GM23338 (cell line): ENCODE measurements at regions not wholly inside any gene's neighbourhood (a gene's known extent, or its start where the extent isn't known, plus 50 kb on each side); places are given as distances from the start of the nearest gene placed in this dataset.

Source experiments
- ATAC-seq: fragments of 200-7000 bp; cut with Tn5 transposase; 3 replicates; pipeline ENCODE4 v1.9.1; 2020
- DNase-seq: peaks from one replicate; pipeline ENCODE4 v3.0.0-alpha.2; 2015; ENCODE audit warnings: low spot score
- H2AFZ ChIP-seq: fragments of 200-600 bp; sonication (generic); 2 replicates; pipeline ENCODE4 v1.8.0; 2016; ENCODE audit warnings: antibody characterized with exemption, mild to moderate bottlenecking, moderate library complexity
- H3F3A ChIP-seq: fragments of 200-600 bp; sonication (generic); replicated peaks from 2 replicates; pipeline ENCODE4 v1.8.0; 2017; ENCODE audit warnings: antibody characterized with exemption, mixed run types, low read depth
- H3K27ac ChIP-seq: fragments of 200-600 bp; sonication (generic); 2 replicates; pipeline ENCODE4 v1.6.1; 2016; ENCODE audit warnings: low read depth
- H3K27me3 ChIP-seq: fragments of 200-600 bp; sonication (generic); 2 replicates; pipeline ENCODE4 v1.8.0; 2016; ENCODE audit warnings: mild to moderate bottlenecking, mixed run types, moderate library complexity; ENCODE audit not compliant: insufficient read depth
- H3K36me3 ChIP-seq: fragments of 200-600 bp; sonication (generic); 2 replicates; pipeline ENCODE4 v1.8.0; 2016; ENCODE audit warnings: mild to moderate bottlenecking; ENCODE audit not compliant: insufficient read depth
- H3K4me1 ChIP-seq: fragments of 200-600 bp; sonication (generic); 2 replicates; pipeline ENCODE4 v1.8.0; 2016; ENCODE audit warnings: mild to moderate bottlenecking, moderate library complexity; ENCODE audit not compliant: insufficient read depth
- H3K4me2 ChIP-seq: fragments of 200-600 bp; sonication (generic); 2 replicates; pipeline ENCODE4 v1.7.1; 2017; ENCODE audit warnings: mixed run types
- H3K4me3 ChIP-seq: fragments of 200-600 bp; sonication (generic); 2 replicates; pipeline ENCODE4 v1.6.1; 2016; ENCODE audit warnings: mixed run types
- H3K79me2 ChIP-seq: fragments of 200-600 bp; sonication (generic); replicated peaks from 2 replicates; pipeline ENCODE4 v1.8.0; 2017; ENCODE audit warnings: mild to moderate bottlenecking; ENCODE audit not compliant: insufficient read depth
- H3K9me2 ChIP-seq: fragments of 200-600 bp; sonication (generic); 2 replicates; pipeline ENCODE4 v1.8.0; 2017; ENCODE audit not compliant: insufficient read depth
- H4K20me1 ChIP-seq: fragments of 200-600 bp; sonication (generic); replicated peaks from 2 replicates; pipeline ENCODE4 v1.8.0; 2017; ENCODE audit warnings: mild to moderate bottlenecking; ENCODE audit not compliant: insufficient read depth
- H3K27ac Mint-ChIP-seq: 2 replicates; pipeline ENCODE4 v1.8.0; 2020; ENCODE audit warnings: inconsistent platforms, mild to moderate bottlenecking, moderate library complexity, mixed read lengths
- H3K27me3 Mint-ChIP-seq: 3 replicates; pipeline ENCODE4 v1.8.0; 2022; ENCODE audit warnings: low read depth, mild to moderate bottlenecking, moderate library complexity, mixed read lengths, inconsistent platforms; ENCODE audit not compliant: insufficient read depth, poor library complexity
- H3K36me3 Mint-ChIP-seq: 3 replicates; pipeline ENCODE4 v1.8.0; 2021; ENCODE audit warnings: low read depth, mild to moderate bottlenecking, inconsistent platforms, moderate library complexity, mixed read lengths
- H3K4me1 Mint-ChIP-seq: 3 replicates; pipeline ENCODE4 v1.8.0; 2020; ENCODE audit warnings: mild to moderate bottlenecking, inconsistent platforms, mixed read lengths
- H3K4me3 Mint-ChIP-seq: 3 replicates; pipeline ENCODE4 v1.8.0; 2021; ENCODE audit warnings: moderate library complexity, mild to moderate bottlenecking, inconsistent platforms, mixed read lengths
- H3K9me3 Mint-ChIP-seq: 3 replicates; pipeline ENCODE4 v1.8.0; 2020; ENCODE audit warnings: moderate library complexity, mild to moderate bottlenecking, inconsistent platforms, mixed read lengths
- CREB1 ChIP-seq: fragments of 250-450 bp; sonication (Bioruptor Pico); IDR thresholded peaks from 2 replicates; pipeline ENCODE4 v1.5.0; 2020; ENCODE audit warnings: low read depth, mild to moderate bottlenecking, moderate library complexity
- CTCF ChIP-seq, 2 experiments: fragments of 200-600 bp in 1 of 2; sonication (generic) in 1 of 2; conservative IDR thresholded peaks; 2 replicates each; pipeline versions ENCODE4 v1.5.1 to v1.6.1; 2016 to 2017; ENCODE audit warnings: antibody characterized with exemption in 2 of 2, low read depth in 2 of 2, mild to moderate bottlenecking in 2 of 2, moderate library complexity in 1 of 2
- ETS1 ChIP-seq: IDR thresholded peaks from 2 replicates; pipeline ENCODE4 v1.6.1; 2016; ENCODE audit warnings: antibody characterized with exemption
- REST ChIP-seq: IDR thresholded peaks from one replicate; pipeline ENCODE4 v1.6.1; 2018; ENCODE audit warnings: antibody characterized with exemption; ENCODE audit not compliant: unreplicated experiment
- ZNF114 ChIP-seq: fragments of 250-450 bp; sonication (Bioruptor Pico); IDR thresholded peaks from 2 replicates; pipeline ENCODE4 v1.5.0; 2020; ENCODE audit warnings: mild to moderate bottlenecking, moderate library complexity
- ZNF462 ChIP-seq: fragments of 250-450 bp; sonication (Bioruptor Pico); IDR thresholded peaks from 2 replicates; pipeline ENCODE4 v1.5.0; 2020; ENCODE audit warnings: mild to moderate bottlenecking, moderate library complexity

- Histone ChIP-seq H3K79me2 (no peaks in the 10 kb centered on the region), H3K9me2 (0 out of 2 replicates have a peak, but pooled peaks cover 3% of the 10 kb centered on the region), H3K27me3 (no peaks in the 10 kb centered on the region), H3K27ac (no peak overlapping the region), H3K4me2 (no peak overlapping the region), H2AFZ (no peak overlapping the region), H3K4me1 (no peaks in the 10 kb centered on the region), H4K20me1 (no peaks in the 10 kb centered on the region), H3K36me3 (no peaks in the 10 kb centered on the region), H3F3A (no peaks in the 10 kb centered on the region), H3K4me3 (no peak overlapping the region)
- Mint-ChIP-seq H3K9me3 (no peaks in the 10 kb centered on the region), H3K27me3 (no peaks in the 10 kb centered on the region), H3K4me1 (peaks cover 8% of the 10 kb centered on the region; the same call in 2 of the 3 replicates), H3K27ac (no peak overlapping the region), H3K4me3 (no peak overlapping the region), H3K36me3 (no peaks in the 10 kb centered on the region)
- TF ChIP-seq ETS1: no peak
- no peak for TF ChIP-seq ZNF462 (CRISPR knock-in tag)
- no peak for TF ChIP-seq REST
- TF ChIP-seq ZNF114 (CRISPR knock-in tag): no peak
- TF ChIP-seq CTCF (conservative IDR thresholded peaks at IDR 0.05; ENCODE audit: low read depth in 2 of 2): peak; percentile 20 to 47; a peak in 3 of 4 replicates
- TF ChIP-seq CREB1 (CRISPR knock-in tag): no peak
- DNase-seq (peak; percentile 37), ATAC-seq (peak; percentile 45)
Observed at GRCh38 chr12:90062799-90063198, 354.2 kb upstream of the ATP2B1 start.
